HepG2 (cell line): ENCODE measurements at regions not wholly inside any gene's neighbourhood (a gene's known extent, or its start where the extent isn't known, plus 50 kb on each side); places are given as distances from the start of the nearest gene placed in this dataset.

Experiments
- CTCF ChIP-seq: sonication (generic); formaldehyde crosslinking; IDR thresholded peaks from 2 replicates; pipeline ENCODE4 v1.5.0; 2020; ENCODE audit warnings: mild to moderate bottlenecking, missing genetic modification reagents, moderate library complexity
- HDAC6 ChIP-seq: fragments of 200-600 bp; sonication (generic); IDR thresholded peaks from 2 replicates; pipeline ENCODE4 v1.7.0; 2017; ENCODE audit warnings: mild to moderate bottlenecking, antibody characterized with exemption, low read length, low read depth
- TARDBP ChIP-seq: sonication (generic); formaldehyde crosslinking; IDR thresholded peaks from 2 replicates; pipeline ENCODE4 v1.8.0; 2022; ENCODE audit warnings: mild to moderate bottlenecking, missing genetic modification reagents
- TCF7 ChIP-seq: sonication (generic); IDR thresholded peaks from 2 replicates; pipeline ENCODE4 v1.6.1; 2016; ENCODE audit warnings: antibody characterized with exemption, low read depth

GRCh38 chr3:73270839-73271483 is 209.5 kb downstream of the EBLN2 start:
- TF ChIP-seq TCF7 (no peak), TARDBP (no peak), HDAC6 (no peak), CTCF (no peak)
